Ascending aorta (tissue), 2 donors: ENCODE measurements at regions not wholly inside any gene's neighbourhood (a gene's known extent, or its start where the extent isn't known, plus 50 kb on each side); places are given as distances from the start of the nearest gene placed in this dataset.

ENCODE experiments used
- DNase-seq, 2 donors: peaks; one replicate each; pipeline ENCODE4 v3.0.0-alpha.2; 2019; ENCODE audit warnings: low spot score in 2 of 2
- H3K27ac ChIP-seq, 2 donors: fragments of 200-600 bp; sonication (generic); one replicate each; pipeline ENCODE4 v1.5.1; 2016 to 2017; ENCODE audit warnings: mild to moderate bottlenecking in 1 of 2
- H3K27me3 ChIP-seq: fragments of 200-600 bp; sonication (generic); one replicate; pipeline ENCODE4 v1.5.1; 2017
- H3K36me3 ChIP-seq, 2 donors: fragments of 200-600 bp; sonication (generic); one replicate each; pipeline ENCODE4 v1.5.1; 2016
- H3K4me1 ChIP-seq, 2 donors: fragments of 200-600 bp; sonication (generic); one replicate each; pipeline ENCODE4 v1.5.1; 2016 to 2017; ENCODE audit warnings: mild to moderate bottlenecking in 1 of 2
- H3K4me3 ChIP-seq, 2 donors: fragments of 200-600 bp; sonication (generic); one replicate each; pipeline ENCODE4 v1.5.1; 2016 to 2017; ENCODE audit warnings: mild to moderate bottlenecking in 1 of 2
- H3K9me3 ChIP-seq, 2 donors: fragments of 200-600 bp; sonication (generic); one replicate each; pipeline ENCODE4 v1.5.1; 2016
- CTCF ChIP-seq, 3 experiments: fragments of 200-600 bp in 2 of 3; fragments of 450-650 bp in 1 of 3; sonication (generic) in 2 of 3; IDR thresholded peaks; one replicate each; pipeline ENCODE4 v1.5.1; 2016 to 2019; ENCODE audit warnings: antibody characterized with exemption in 3 of 3, mild to moderate bottlenecking in 1 of 3, moderate library complexity in 1 of 3
- intact Hi-C: fragments of 100-400 bp; cut with DNase I; formaldehyde crosslinking; loops from one replicate; pipeline ENCODE4 v1.15.1; 2023

- no peaks in the 10 kb centered on the region for H3K36me3 ChIP-seq
- H3K4me1 ChIP-seq, result peaks cover 4 to 9% of the 10 kb centered on the region in 2 donors
- DNase-seq, result no peak
- no peak for TF ChIP-seq CTCF (IDR thresholded peaks at IDR 0.05)
- H3K4me3 ChIP-seq, result peak overlapping the region; percentile 61 to 84
- H3K9me3 ChIP-seq, result no peaks in the 10 kb centered on the region
- H3K27me3 ChIP-seq, result no peaks in the 10 kb centered on the region
- H3K27ac ChIP-seq, result peak overlapping the region; percentile 89 to 94
- intact Hi-C loops, result loop anchor here (2.0 to 10.0 kb wide), 3 partner anchors 24 to 542 kb away; partner anchors contain the start of genes C4orf33 and SCLT1
Measured at GRCh38 chr4:128552586-128552907, 257.0 kb upstream of the JADE1 start.

GRCh38 chr4:128551280-128551679 lies 258.2 kb upstream of the JADE1 start:
- intact Hi-C loops, result loop anchor here (5.0 to 10.0 kb wide), 2 partner anchors 84 to 544 kb away; partner anchors contain the start of genes C4orf33 and SCLT1
- TF ChIP-seq CTCF (IDR thresholded peaks at IDR 0.05), result no peak
- Histone ChIP-seq H3K27ac (no peak overlapping the region), H3K36me3 (no peaks in the 10 kb centered on the region), H3K4me1 (peaks cover 4 to 9% of the 10 kb centered on the region in 2 donors), H3K27me3 (no peaks in the 10 kb centered on the region), H3K9me3 (no peaks in the 10 kb centered on the region), H3K4me3 (no peak overlapping the region)
- no peak for DNase-seq

- Histone ChIP-seq H3K27me3 (no peaks in the 10 kb centered on the region), H3K27ac (no peak overlapping the region), H3K4me3 (no peak overlapping the region), H3K9me3 (no peaks in the 10 kb centered on the region), H3K4me1 (peaks cover 4 to 9% of the 10 kb centered on the region in 2 donors), H3K36me3 (no peaks in the 10 kb centered on the region)
- intact Hi-C loops, result loop anchor here (5.0 to 10.0 kb wide), 2 partner anchors 83 to 545 kb away; partner anchors contain the start of genes C4orf33 and SCLT1
- no peak for DNase-seq
- no peak for TF ChIP-seq CTCF (IDR thresholded peaks at IDR 0.05)
Measured at GRCh38 chr4:128550060-128550459, 259.4 kb upstream of the JADE1 start.

- H3K27me3 ChIP-seq, result no peaks in the 10 kb centered on the region
- intact Hi-C loops, result loop anchor here (5.0 to 10.0 kb wide), 2 partner anchors 82 to 545 kb away; partner anchors contain the start of genes C4orf33 and SCLT1
- no peak overlapping the region for H3K27ac ChIP-seq
- peaks cover 4 to 9% of the 10 kb centered on the region in 2 donors for H3K4me1 ChIP-seq
- no peak for TF ChIP-seq CTCF (IDR thresholded peaks at IDR 0.05)
- no peaks in the 10 kb centered on the region for H3K9me3 ChIP-seq
- DNase-seq, result no peak
- H3K36me3 ChIP-seq, result no peaks in the 10 kb centered on the region
- H3K4me3 ChIP-seq, result no peak overlapping the region
Measured at GRCh38 chr4:128549636-128550035, 259.9 kb upstream of the JADE1 start.

- H3K27ac ChIP-seq, result no peak overlapping the region
- H3K9me3 ChIP-seq, result no peaks in the 10 kb centered on the region
- intact Hi-C loops, result no loop called here
- H3K4me3 ChIP-seq, result no peak overlapping the region
- no peaks in the 10 kb centered on the region for H3K36me3 ChIP-seq
- H3K27me3 ChIP-seq, result no peaks in the 10 kb centered on the region
- TF ChIP-seq CTCF (IDR thresholded peaks at IDR 0.05), result no peak
- DNase-seq, result no peak
- H3K4me1 ChIP-seq, result peaks cover 0 to 3% of the 10 kb centered on the region in 2 donors
Measured at GRCh38 chr4:128548381-128548780, 260.8 kb upstream of the PGRMC2 start.

GRCh38 chr4:128544272-128544671 lies 256.7 kb upstream of the PGRMC2 start:
- H3K36me3 ChIP-seq, result no peaks in the 10 kb centered on the region
- no peaks in the 10 kb centered on the region for H3K27me3 ChIP-seq
- H3K9me3 ChIP-seq, result no peaks in the 10 kb centered on the region
- no peak for TF ChIP-seq CTCF (IDR thresholded peaks at IDR 0.05)
- no peak overlapping the region for H3K4me3 ChIP-seq
- no peak overlapping the region for H3K27ac ChIP-seq
- no peak for DNase-seq
- H3K4me1 ChIP-seq, result no peaks in the 10 kb centered on the region
- intact Hi-C loops, result no loop called here
